NB4 (cell line): ENCODE measurements at regions not wholly inside any gene's neighbourhood (a gene's known extent, or its start where the extent isn't known, plus 50 kb on each side); places are given as distances from the start of the nearest gene placed in this dataset.

Experiments
- CTCF ChIP-seq: IDR thresholded peaks from one replicate; pipeline ENCODE4 v1.5.1; 2012; ENCODE audit warnings: low read depth, low read length
- MAX ChIP-seq: IDR thresholded peaks from 2 replicates; pipeline ENCODE4 v1.6.1; 2011; ENCODE audit warnings: low read depth, low read length
- MYC ChIP-seq: IDR thresholded peaks from 2 replicates; pipeline ENCODE4 v1.6.1; 2011; ENCODE audit warnings: low read depth, low read length
- POLR2A ChIP-seq: IDR thresholded peaks from 2 replicates; pipeline ENCODE4 v1.6.1; 2011; ENCODE audit warnings: mild to moderate bottlenecking; ENCODE audit not compliant: insufficient read length; ENCODE audit errors: extremely low read depth

- TF ChIP-seq CTCF, result no peak
- TF ChIP-seq MYC, result no peak
- no peak for TF ChIP-seq POLR2A
- TF ChIP-seq MAX, result no peak
Observed at GRCh38 chr10:10605551-10606081, 412.1 kb upstream of the CELF2 start.
